Prostate gland (tissue), 2 donors: ENCODE measurements at regions not wholly inside any gene's neighbourhood (a gene's known extent, or its start where the extent isn't known, plus 50 kb on each side); places are given as distances from the start of the nearest gene placed in this dataset.

ENCODE experiments used
- DNase-seq: peaks from one replicate; pipeline ENCODE4 v3.0.0-alpha.2; 2019; ENCODE audit warnings: low spot score
- H3K27ac ChIP-seq, 2 donors: fragments of 200-600 bp; sonication (generic); 2 replicates each; pipeline ENCODE4 v1.5.1; 2017 to 2019
- H3K27me3 ChIP-seq: fragments of 200-600 bp; sonication (generic); replicated peaks from 2 replicates; pipeline ENCODE4 v1.5.1; 2019; ENCODE audit not compliant: insufficient read depth
- H3K36me3 ChIP-seq, 2 donors: fragments of 200-600 bp; sonication (generic); 1 replicate in 1 of 2; 2 replicates in 1 of 2; pipeline versions ENCODE4 v1.5.1 to v1.8.1; 2017 to 2019
- H3K4me1 ChIP-seq: fragments of 200-600 bp; sonication (generic); replicated peaks from 2 replicates; pipeline ENCODE4 v1.5.1; 2019
- H3K4me3 ChIP-seq, 2 donors: fragments of 200-600 bp; sonication (generic); 2 replicates each; pipeline ENCODE4 v1.5.1; 2017 to 2019
- H3K9me3 ChIP-seq: fragments of 200-600 bp; sonication (generic); 2 replicates; pipeline ENCODE4 v1.5.1; 2017
- POLR2A ChIP-seq: fragments of 450-650 bp; IDR thresholded peaks from one replicate; pipeline ENCODE4 v1.6.1; 2016; ENCODE audit warnings: antibody characterized with exemption, mild to moderate bottlenecking
- POLR2AphosphoS5 ChIP-seq: sonication (generic); formaldehyde crosslinking; IDR thresholded peaks from one replicate; pipeline ENCODE4 v1.6.1; 2017; ENCODE audit warnings: antibody characterized with exemption
- WGBS: methylation state at CpG from one replicate; pipeline ENCODE4 v1.1.5; 2018; 5-methylcytosine and 5-hydroxymethylcytosine counted together
- intact Hi-C: fragments of 100-400 bp; cut with DNase I; formaldehyde crosslinking; loops from one replicate; pipeline ENCODE4 v1.14.2; 2022
- TF ChIP-seq, protein P1 (sequence below), 4 experiments: fragments of 200-600 bp in 2 of 4; fragments of 450-650 bp in 2 of 4; sonication (generic) in 2 of 4; IDR thresholded peaks; 1 replicate in 3 of 4; 2 replicates in 1 of 4; pipeline ENCODE4 v1.5.1; 2016 to 2019; ENCODE audit warnings: antibody characterized with exemption in 4 of 4, mild to moderate bottlenecking in 2 of 4, moderate library complexity in 2 of 4

DNA sequence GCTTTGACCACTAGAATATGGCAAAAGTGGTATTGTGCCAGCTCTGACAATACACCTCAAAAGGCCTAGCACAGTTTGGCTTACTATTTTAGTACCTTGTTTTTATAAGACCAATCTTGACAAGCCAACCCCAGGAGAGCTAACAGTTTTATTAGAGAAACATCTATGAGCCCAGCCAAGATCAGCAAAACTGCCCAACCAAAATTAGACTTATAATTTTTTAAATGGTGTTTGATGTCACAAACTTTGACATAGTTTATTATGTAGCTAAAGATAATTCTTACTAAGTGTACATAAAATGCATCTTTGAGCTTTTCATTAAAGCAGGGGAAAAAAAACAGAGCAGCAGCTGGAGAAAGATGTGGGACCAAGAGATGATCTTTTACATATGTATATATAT lies 537.5 kb downstream of the ZPLD1 start:
- H3K9me3 ChIP-seq = no peaks in the 10 kb centered on the region
- DNase-seq = no peak
- intact Hi-C loops = no loop called here
- no peaks in the 10 kb centered on the region for H3K27me3 ChIP-seq
- no peaks in the 10 kb centered on the region for H3K36me3 ChIP-seq
- no peaks in the 10 kb centered on the region for H3K4me1 ChIP-seq
- H3K27ac ChIP-seq = no peak overlapping the region
- H3K4me3 ChIP-seq = no peak overlapping the region
- TF ChIP-seq POLR2AphosphoS5 (peak; percentile 37), POLR2A (no peak)
- TF ChIP-seq, protein P1, sequence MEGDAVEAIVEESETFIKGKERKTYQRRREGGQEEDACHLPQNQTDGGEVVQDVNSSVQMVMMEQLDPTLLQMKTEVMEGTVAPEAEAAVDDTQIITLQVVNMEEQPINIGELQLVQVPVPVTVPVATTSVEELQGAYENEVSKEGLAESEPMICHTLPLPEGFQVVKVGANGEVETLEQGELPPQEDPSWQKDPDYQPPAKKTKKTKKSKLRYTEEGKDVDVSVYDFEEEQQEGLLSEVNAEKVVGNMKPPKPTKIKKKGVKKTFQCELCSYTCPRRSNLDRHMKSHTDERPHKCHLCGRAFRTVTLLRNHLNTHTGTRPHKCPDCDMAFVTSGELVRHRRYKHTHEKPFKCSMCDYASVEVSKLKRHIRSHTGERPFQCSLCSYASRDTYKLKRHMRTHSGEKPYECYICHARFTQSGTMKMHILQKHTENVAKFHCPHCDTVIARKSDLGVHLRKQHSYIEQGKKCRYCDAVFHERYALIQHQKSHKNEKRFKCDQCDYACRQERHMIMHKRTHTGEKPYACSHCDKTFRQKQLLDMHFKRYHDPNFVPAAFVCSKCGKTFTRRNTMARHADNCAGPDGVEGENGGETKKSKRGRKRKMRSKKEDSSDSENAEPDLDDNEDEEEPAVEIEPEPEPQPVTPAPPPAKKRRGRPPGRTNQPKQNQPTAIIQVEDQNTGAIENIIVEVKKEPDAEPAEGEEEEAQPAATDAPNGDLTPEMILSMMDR (IDR thresholded peaks at IDR 0.05) = no peak

DNA sequence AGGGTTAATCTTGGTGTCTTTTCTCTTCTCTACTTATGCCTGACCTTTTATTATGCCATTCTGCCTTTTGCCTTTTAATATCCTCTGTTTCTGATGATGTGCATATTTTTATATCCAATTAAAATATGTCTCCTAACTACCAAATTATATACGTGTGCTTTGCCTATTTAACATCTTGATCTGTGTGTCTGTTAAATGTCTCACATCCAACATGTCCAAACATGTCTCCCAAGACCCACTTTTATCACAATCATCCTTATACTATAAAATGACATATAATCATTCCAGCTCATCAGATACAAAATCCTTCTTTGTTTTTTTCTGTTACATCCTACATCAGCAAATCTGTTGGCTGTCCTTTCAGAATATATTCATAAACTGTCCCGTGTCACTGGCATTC lies 539.5 kb downstream of the ZPLD1 start:
- H3K4me1 ChIP-seq = no peaks in the 10 kb centered on the region
- 32% methylated on average over 2 of the region's 2 CpGs for WGBS
- H3K27me3 ChIP-seq = no peaks in the 10 kb centered on the region
- intact Hi-C loops = no loop called here
- no peak for TF ChIP-seq POLR2A
- TF ChIP-seq POLR2AphosphoS5 = no peak
- TF ChIP-seq, protein P1 (IDR thresholded peaks at IDR 0.05) = no peak
- no peaks in the 10 kb centered on the region for H3K9me3 ChIP-seq
- H3K4me3 ChIP-seq = no peak overlapping the region
- no peaks in the 10 kb centered on the region for H3K36me3 ChIP-seq
- no peak overlapping the region for H3K27ac ChIP-seq
- DNase-seq = no peak

DNA sequence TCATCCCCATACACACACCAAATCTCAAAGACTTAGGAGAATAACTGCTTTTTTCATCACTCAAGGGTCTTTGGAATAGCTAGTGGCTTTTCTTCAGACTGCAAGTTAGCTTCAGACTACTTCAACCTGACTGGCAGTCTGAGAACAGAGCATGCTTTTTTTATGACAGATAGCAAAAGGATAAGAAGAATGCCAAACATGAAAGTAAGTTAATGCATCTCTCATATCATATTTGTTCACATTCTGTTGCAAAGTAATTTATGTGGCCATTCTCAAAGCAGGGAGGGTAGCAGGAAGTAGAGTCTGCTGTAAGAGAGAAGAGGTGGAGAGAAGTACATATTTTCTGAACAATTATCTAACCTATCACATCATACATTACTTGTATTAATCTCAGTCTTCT lies 544.4 kb downstream of the ZPLD1 start:
- Histone ChIP-seq H3K9me3 (no peaks in the 10 kb centered on the region), H3K27me3 (no peaks in the 10 kb centered on the region), H3K36me3 (no peaks in the 10 kb centered on the region), H3K27ac (no peak overlapping the region), H3K4me3 (no peak overlapping the region), H3K4me1 (no peaks in the 10 kb centered on the region)
- intact Hi-C loops = loop anchor here (5.0 kb wide), 1 partner anchor 42 kb away; no protein-coding TSS in a partner anchor
- no peak for TF ChIP-seq POLR2AphosphoS5
- TF ChIP-seq, protein P1 (IDR thresholded peaks at IDR 0.05) = no peak
- no peak for TF ChIP-seq POLR2A
- DNase-seq = no peak

DNA sequence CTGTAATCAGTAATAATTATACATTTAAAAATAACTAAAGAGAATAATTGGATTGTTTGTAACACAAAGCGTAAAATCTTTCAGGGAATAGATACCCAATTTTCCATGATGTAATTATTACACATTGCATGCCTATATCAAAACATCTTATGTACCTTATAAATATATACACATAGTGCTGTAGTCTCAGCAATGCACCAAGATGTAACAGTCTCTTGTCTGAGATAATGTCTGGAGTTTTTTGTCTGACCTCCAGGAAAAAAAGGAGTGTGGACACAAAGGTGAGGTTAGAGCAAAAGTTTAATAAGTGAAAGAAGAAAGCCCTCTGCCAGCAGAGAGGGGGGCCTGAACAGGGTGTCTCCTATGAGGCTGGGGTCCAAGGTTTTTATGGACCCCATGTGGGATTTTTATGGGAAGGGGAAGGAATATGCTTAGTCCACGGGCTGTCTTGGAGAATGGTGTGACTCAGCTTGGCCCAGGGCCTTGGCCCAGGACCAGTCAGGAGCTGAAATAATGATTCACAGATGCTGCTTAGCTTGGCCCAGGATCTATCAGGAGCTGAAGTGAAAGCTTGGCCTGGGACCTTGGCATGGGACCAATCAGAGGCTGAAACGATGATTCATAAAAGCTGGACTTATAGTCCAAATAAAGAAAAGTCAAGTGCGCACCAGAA lies 545.0 kb downstream of the ZPLD1 start:
- 28% methylated on average over 4 of the region's 4 CpGs for WGBS
- Histone ChIP-seq H3K27me3 (no peaks in the 10 kb centered on the region), H3K9me3 (no peaks in the 10 kb centered on the region), H3K27ac (no peak overlapping the region), H3K4me3 (no peak overlapping the region), H3K36me3 (no peaks in the 10 kb centered on the region), H3K4me1 (no peaks in the 10 kb centered on the region)
- intact Hi-C loops = loop anchor here (5.0 kb wide), 1 partner anchor 43 kb away; no protein-coding TSS in a partner anchor
- TF ChIP-seq, protein P1 (IDR thresholded peaks at IDR 0.05) = no peak
- TF ChIP-seq POLR2AphosphoS5 = peak; percentile 58
- peak; percentile 10 for DNase-seq

DNA sequence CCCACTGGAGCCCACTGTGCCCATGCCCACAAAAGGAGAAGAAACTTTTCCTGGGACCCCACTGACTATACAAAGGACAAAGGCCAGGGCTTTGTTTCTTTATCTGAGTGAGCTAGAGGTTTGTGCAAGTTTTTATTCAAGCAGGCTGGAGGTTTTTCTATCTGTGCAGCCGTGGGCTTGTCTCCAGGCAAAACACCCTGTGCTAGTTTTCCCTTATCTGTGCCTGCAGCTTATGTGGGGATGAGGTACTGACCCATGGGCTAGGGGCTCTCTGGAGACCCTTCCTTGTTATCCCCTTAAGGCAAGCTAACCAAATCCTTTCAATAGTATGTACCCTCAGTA lies 545.5 kb downstream of the ZPLD1 start:
- Histone ChIP-seq H3K27me3 (no peaks in the 10 kb centered on the region), H3K4me3 (no peak overlapping the region), H3K9me3 (no peaks in the 10 kb centered on the region), H3K4me1 (no peaks in the 10 kb centered on the region), H3K27ac (no peak overlapping the region), H3K36me3 (no peaks in the 10 kb centered on the region)
- WGBS = 32% methylated on average over 1 of the region's 1 CpG
- intact Hi-C loops = no loop called here
- TF ChIP-seq POLR2A = no peak
- TF ChIP-seq, protein P1 (IDR thresholded peaks at IDR 0.05) = no peak
- TF ChIP-seq POLR2AphosphoS5 = no peak
- no peak for DNase-seq
